Right lobe of liver (tissue), 4 donors: ENCODE measurements at regions not wholly inside any gene's neighbourhood (a gene's known extent, or its start where the extent isn't known, plus 50 kb on each side); places are given as distances from the start of the nearest gene placed in this dataset.

Experiments used
- CTCF ChIP-seq, 4 donors: fragments of 200-600 bp in 3 of 4; fragments of 450-650 bp in 1 of 4; IDR thresholded peaks; one replicate each; pipeline versions ENCODE4 v1.5.1 to v1.8.0; 2016 to 2022; ENCODE audit warnings: antibody characterized with exemption in 4 of 4, mild to moderate bottlenecking in 2 of 4
- POLR2A ChIP-seq: fragments of 450-650 bp; IDR thresholded peaks from one replicate; pipeline ENCODE4 v1.6.1; 2017; ENCODE audit warnings: antibody characterized with exemption, mild to moderate bottlenecking
- donor health status: DM: no; HTN: no; CAD: no.
- donor health status: DM: no; HTN: no; CAD: no.
- donor health status: DM: no; HTN: yes; CAD: no.

DNA sequence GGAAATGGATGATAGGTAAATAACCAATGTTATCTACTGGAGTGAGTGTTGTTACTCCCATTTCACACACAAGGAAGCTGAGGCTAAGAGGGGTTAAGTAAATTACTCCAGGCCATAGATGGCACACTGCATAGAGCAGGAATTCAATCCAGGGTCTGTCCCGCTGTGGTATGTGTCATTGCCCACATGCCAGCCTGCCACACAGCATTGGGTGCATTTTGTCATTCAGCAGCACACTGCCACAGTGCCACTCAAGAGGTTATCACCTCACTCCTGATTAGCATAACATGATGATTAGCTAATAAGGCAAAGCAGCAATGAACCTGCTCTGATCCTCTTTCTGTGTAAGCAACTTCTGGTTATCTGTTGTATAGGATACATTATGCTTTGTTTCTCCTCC is 157.4 kb upstream of the CTNNB1 start:
- TF ChIP-seq CTCF (IDR thresholded peaks at IDR 0.05) (no peak), POLR2A (no peak)
